Neutrophil (primary cell): ENCODE measurements at regions not wholly inside any gene's neighbourhood (a gene's known extent, or its start where the extent isn't known, plus 50 kb on each side); places are given as distances from the start of the nearest gene placed in this dataset.
"Not testable (repeated sequence)": the region's sequence is repeated elsewhere in the genome, so short reads cannot be mapped to it uniquely, and the experiment has no call there.

ENCODE experiments used
- H3K27ac ChIP-seq: fragments of 200-600 bp; sonication (generic); 2 replicates; pipeline ENCODE4 v1.5.1; 2016; ENCODE audit warnings: mild to moderate bottlenecking, moderate library complexity
- H3K27me3 ChIP-seq: fragments of 200-600 bp; sonication (generic); 2 replicates; pipeline ENCODE4 v1.6.0; 2016; ENCODE audit warnings: mild to moderate bottlenecking
- H3K36me3 ChIP-seq: fragments of 200-600 bp; sonication (generic); 2 replicates; pipeline ENCODE4 v1.5.1; 2017
- H3K4me1 ChIP-seq, 2 experiments: fragments of 200-600 bp in 1 of 2; sonication (generic) in 1 of 2; 1 replicate in 1 of 2; 2 replicates in 1 of 2; pipeline versions ENCODE4 v1.5.1 to v1.6.1; 2013 to 2016; ENCODE audit warnings: low read depth in 1 of 2, low read length in 1 of 2, mild to moderate bottlenecking in 1 of 2, moderate library complexity in 1 of 2; ENCODE audit not compliant: control insufficient read depth in 1 of 2, insufficient read depth in 1 of 2
- H3K4me3 ChIP-seq, 2 experiments: fragments of 200-600 bp in 1 of 2; sonication (generic) in 1 of 2; 1 replicate in 1 of 2; 2 replicates in 1 of 2; pipeline ENCODE4 v1.5.1; 2013 to 2016; ENCODE audit warnings: low read depth in 1 of 2, low read length in 1 of 2, mild to moderate bottlenecking in 1 of 2, moderate library complexity in 1 of 2
- H3K9me3 ChIP-seq: fragments of 200-600 bp; sonication (generic); 2 replicates; pipeline ENCODE4 v1.5.1; 2016

DNA sequence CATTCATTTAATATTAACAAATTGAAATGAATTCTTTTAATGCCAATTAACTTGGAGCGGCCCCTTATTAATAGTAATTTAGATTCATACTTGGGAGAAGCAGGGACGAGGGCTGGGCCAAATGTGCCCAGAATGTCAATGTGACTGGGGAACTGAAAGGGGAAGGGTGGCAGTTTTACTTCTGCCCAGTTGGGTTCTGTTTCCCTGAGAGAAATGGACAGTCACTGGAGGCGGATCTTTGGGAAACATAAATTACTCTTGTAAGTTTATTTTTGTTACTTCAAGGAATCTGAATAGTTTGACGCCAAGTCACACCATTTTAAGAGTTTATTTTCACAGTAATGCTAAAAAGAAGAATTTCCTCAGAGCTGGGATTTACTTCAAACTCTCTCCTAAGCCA is 432.1 kb downstream of the CNTNAP3B start:
- not testable (repeated sequence) for H3K36me3 ChIP-seq, H3K4me1 ChIP-seq, H3K27ac ChIP-seq, H3K27me3 ChIP-seq, H3K9me3 ChIP-seq, H3K4me3 ChIP-seq

DNA sequence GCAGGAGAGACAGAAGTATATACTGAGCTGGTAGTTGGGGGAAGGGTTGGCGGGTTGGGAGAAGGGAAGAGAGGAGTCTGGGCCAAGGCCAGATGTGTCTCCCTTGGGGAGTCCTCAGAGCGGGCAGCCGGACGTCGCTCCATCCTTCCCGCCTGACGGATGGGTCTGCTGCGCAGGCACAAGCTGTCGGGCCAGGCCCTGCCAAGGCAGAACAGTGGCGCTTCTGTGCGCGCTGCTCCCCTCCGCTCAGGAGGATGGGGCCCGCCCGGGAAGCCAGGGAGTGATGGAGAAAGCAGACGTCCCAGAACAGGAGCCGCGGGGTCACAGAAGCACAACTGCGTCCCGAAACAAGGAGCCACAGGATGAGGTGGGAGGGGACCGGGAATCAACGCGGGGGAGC is 449.9 kb downstream of the CNTNAP3B start:
- not testable (repeated sequence) for H3K27ac ChIP-seq, H3K4me1 ChIP-seq, H3K27me3 ChIP-seq, H3K9me3 ChIP-seq, H3K4me3 ChIP-seq, H3K36me3 ChIP-seq

DNA sequence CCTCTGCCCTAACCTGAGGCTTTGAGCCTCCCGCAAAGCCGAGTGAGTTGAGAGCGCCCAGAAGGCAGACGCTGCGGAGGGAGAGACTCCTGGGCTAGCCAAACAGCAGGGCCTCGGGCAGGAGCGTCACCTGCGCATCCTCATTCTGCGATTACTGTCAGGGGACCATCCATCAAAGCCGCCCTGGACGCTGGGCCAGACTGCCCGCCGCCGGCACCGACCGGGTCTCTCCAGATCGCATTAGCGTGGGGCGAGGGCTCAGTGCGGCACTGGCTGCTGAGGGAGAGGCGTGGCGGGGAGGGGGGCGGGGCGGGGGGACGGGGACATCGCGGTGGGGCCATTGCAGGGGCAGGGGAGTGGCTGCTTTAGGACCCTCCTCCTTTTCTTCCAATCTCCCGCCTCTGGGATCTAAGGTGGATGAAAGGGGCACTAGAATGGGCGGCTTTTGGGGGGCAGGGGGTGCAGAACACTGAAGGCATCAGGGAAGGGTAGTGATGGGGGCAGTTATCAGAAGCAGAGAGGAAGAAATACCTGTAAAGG is 465.7 kb downstream of the CNTNAP3B start:
- not testable (repeated sequence) for H3K27ac ChIP-seq, H3K4me3 ChIP-seq, H3K4me1 ChIP-seq, H3K9me3 ChIP-seq, H3K36me3 ChIP-seq
- H3K27me3 ChIP-seq: peaks cover 11% of the 10 kb centered on the region

DNA sequence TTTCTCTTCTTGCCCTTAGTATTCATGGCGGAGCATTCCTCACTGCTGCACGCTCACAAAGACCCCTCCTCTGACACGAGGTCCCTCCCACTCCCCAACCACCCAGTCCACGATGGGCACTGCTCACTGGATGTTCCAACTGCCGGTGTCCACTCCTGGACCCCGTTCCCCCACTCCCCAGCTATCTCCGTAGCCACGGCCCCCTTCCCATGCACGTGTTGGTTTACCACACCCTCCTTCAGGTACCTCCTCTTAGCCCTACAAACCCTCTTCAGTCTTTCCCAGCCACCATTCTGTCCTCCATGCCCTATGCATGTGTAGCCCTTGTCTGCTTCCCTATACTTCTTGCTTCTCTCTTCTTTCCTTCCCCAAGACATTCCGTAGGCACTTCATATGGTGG is 469.6 kb upstream of the ZNG1F start:
- H3K36me3 ChIP-seq, H3K4me1 ChIP-seq, H3K4me3 ChIP-seq, H3K9me3 ChIP-seq, H3K27ac ChIP-seq: not testable (repeated sequence)
- peaks cover 48% of the 10 kb centered on the region for H3K27me3 ChIP-seq

DNA sequence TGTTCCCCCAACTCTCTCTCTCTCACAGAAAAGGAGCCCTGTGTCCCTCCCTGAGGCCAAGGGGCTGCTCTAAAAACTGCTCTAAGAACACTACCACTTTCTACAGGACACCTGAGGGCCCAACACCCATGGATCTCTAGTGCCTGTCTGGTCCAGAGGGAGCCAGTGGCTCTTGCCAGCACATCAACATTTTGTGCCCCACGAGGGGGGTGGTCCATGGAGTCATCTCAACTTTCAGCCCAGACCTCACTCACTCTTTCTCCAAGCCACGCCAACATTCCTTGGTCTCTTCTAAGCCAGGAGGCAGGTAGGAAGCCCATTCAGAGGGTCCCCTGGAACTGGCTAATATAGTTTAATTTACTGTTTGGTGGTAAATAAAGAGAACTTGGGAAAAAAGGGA is 469.0 kb upstream of the ZNG1F start:
- not testable (repeated sequence) for H3K9me3 ChIP-seq, H3K27ac ChIP-seq, H3K4me3 ChIP-seq, H3K4me1 ChIP-seq, H3K36me3 ChIP-seq
- peaks cover 44% of the 10 kb centered on the region for H3K27me3 ChIP-seq

DNA sequence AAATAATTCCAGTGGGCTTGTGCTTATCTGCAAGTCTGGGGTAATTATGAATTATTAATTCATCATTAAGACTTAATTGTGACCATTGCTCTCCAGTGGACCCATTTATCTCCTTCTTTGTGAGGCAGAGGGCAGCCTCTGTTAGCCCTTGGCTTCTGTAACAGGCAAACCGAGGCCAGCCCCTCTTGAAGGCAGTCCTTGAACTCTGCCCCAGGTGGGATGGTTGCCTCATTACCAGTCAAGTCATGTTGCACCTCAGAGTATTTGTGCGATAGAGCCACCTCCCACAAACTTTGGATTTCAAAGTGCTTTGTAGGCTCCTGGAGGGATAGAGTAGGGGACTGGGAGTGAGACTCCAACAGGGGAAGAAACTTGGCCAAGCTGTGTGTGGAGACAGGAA is 468.0 kb upstream of the ZNG1F start:
- H3K36me3 ChIP-seq, H3K27ac ChIP-seq, H3K4me1 ChIP-seq, H3K4me3 ChIP-seq, H3K9me3 ChIP-seq: not testable (repeated sequence)
- peaks cover 39% of the 10 kb centered on the region for H3K27me3 ChIP-seq

DNA sequence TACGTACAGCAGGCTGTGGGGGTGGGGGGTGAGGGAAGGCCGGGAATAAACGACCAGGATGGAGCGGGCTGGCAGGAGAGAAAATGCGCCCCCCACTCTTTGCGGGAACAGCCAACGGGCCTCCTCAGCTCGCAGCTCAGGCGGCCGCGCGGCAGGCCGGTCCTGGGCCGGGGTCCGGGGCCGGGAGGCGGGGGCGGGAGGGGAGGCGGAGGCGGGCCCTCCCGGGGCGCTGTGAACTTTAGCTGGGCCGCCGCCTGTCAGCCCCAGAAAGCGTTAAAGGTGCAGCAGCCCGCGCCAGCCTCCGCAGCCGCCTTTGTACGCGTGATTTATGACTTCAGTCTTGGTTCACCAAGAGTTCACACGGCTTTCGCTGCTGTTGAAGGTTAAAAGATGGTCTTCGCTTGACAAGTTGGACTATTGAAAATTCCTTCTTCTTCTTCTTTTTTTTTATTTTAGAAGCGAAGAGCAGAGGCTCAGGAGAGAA is 466.0 kb upstream of the ZNG1F start:
- H3K4me1 ChIP-seq, H3K27ac ChIP-seq, H3K9me3 ChIP-seq, H3K36me3 ChIP-seq, H3K4me3 ChIP-seq: not testable (repeated sequence)
- peaks cover 39% of the 10 kb centered on the region for H3K27me3 ChIP-seq

DNA sequence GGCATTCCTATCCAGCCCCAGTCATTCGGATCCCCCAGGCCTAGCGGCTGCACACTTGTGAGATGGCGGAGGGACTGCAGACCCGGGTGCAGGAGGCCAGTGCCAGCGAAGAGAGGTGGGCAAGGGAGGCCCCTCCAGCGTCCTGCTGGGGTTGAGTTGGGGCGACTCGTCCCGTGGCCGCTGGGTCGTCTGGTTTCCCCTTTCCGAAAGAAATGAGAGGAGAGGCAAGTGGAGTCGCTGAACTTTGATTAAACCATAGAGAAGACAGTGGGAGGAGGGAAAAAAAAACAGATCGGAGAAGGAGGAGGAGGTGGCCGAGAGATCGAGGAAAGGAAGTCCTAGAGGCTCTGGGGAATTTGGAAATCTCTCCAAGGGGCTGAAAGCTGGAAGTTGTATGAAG is 465.2 kb upstream of the ZNG1F start:
- not testable (repeated sequence) for H3K27ac ChIP-seq, H3K4me3 ChIP-seq, H3K4me1 ChIP-seq, H3K9me3 ChIP-seq, H3K36me3 ChIP-seq
- peaks cover 39% of the 10 kb centered on the region for H3K27me3 ChIP-seq

DNA sequence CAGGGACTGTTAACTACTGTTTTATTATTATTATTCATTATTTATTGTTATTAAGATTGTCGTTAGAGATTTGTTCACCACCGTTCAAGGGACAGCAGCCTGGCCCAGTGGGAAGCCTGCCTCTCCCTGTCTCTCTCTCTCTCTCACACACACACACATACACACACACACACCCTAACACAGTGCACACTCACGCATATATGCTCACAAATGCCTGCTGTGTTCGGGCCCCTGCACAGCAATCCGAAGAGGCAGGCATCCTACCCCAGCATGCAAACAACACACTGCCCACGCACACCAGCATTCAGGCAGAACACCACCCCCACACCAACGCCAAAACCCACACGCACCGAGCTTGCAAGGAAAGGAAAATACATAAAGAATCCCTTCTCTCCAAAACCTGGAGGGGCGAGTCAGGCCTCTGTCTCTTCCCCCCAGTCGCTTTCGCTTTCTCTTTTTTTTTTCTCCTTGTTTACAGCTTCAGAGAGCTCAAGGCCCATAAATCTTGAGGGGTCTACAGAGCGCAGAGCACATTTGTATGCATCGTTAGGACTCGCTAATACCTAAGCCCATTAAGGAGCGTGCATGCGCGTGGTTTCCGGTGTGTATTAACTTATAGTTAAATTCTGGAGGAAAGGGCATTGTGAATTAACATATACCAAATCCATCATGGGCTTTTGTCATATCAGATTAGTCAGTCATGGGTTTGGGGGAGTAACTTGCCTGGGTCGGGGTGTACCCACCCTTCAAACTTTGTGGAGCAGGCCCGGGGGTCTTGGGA is 464.6 kb upstream of the ZNG1F start:
- H3K4me3 ChIP-seq: not testable (repeated sequence)

DNA sequence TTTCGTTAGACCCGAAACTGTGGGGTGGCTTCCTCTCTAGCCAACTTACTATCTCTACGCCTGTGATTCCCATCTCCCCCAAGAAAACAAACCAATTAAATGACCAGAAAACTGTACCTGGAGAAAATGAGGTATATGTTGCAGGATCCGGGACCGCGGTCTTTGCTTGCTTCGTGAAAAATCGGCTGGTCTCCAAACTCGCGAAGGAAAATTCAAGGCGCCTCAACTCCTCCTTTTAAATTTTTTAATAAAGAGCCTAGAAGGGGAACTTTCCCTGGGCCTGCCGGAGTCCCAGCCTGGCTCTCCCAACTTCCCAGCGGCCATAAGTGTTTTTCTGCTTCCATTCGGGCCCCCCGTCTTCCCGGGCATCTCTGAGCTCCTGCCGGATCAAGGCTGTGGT is 463.7 kb upstream of the ZNG1F start:
- H3K27me3 ChIP-seq: peaks cover 39% of the 10 kb centered on the region
- H3K27ac ChIP-seq, H3K9me3 ChIP-seq, H3K4me1 ChIP-seq, H3K4me3 ChIP-seq, H3K36me3 ChIP-seq: not testable (repeated sequence)

More for the DNA sequence above, 464.6 kb upstream of the ZNG1F start:
- H3K27me3 ChIP-seq: peaks cover 39% of the 10 kb centered on the region
- not testable (repeated sequence) for H3K36me3 ChIP-seq, H3K4me1 ChIP-seq, H3K27ac ChIP-seq, H3K9me3 ChIP-seq

DNA sequence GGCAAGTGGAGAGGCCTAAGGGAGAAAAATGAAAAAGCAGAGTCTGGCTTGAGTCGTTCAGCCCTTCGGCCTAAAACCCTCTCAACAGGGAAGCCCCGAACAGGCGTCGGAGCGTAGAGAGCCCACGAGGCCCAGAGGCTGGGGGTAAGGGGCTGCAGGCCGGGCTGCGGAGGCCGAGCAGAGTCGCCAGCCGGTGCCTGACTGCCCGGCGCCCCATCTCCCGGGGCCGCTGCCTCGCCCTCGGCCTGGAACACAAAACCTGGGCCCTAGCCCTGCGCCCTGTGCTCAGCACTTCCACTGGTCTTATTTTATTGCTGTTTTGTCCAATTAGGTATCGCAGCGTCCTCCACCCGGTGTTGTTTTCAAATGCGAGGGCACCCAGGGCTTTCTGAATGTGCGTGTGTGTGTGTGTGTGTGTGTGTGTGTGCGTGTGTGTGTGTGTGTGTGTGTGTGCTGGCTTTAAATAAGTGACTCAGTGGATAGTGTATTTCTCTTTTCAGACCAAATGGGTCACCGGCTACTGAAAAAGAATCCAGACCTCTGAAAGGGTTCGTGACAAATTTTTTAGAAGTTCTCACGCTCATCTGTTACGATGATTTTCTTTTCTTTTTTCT is 463.1 kb upstream of the ZNG1F start:
- not testable (repeated sequence) for H3K36me3 ChIP-seq, H3K4me1 ChIP-seq, H3K9me3 ChIP-seq, H3K27ac ChIP-seq, H3K4me3 ChIP-seq
- H3K27me3 ChIP-seq: peaks cover 34% of the 10 kb centered on the region

DNA sequence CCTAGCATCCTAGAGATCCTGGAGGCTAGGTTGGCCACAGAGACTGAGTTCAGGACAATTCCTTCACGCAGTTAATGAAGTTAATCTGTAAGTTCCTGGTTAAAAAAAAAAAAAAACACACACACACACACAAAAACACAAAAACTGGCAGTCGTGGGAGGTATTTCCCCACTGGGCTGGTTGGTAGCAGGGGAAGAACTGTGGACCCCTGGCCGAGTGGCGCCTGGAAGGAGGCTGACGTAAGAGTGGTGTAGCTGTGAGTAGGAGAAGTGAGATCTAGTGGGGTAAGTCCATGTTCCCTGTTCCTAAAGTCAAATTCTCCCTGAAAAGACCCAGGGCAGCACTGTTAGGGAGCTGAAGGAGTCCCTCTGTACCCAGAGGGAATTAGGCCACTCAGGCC is 461.0 kb upstream of the ZNG1F start:
- not testable (repeated sequence) for H3K4me1 ChIP-seq, H3K4me3 ChIP-seq, H3K36me3 ChIP-seq, H3K9me3 ChIP-seq, H3K27ac ChIP-seq
- H3K27me3 ChIP-seq: peaks cover 14% of the 10 kb centered on the region

DNA sequence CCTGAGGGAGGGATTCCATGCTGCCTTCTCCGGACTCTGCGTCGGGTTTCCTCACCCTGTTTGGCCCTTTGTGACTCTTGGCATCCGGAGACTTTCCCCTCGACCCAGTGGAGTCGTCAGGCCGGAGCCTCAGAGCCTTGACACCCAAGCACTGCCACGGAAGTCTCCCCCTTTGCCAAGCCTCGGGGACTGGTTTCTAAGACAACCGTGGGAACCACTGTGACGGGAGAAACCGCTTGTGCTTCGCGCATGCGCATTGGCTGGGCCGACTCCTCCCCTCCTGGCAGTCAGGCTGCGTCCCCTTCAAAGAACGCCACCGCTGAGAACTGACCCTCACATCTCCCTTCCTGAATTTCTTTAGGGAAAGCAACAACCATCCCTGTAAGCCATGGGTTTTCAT is 459.4 kb upstream of the ZNG1F start:
- H3K4me1 ChIP-seq, H3K36me3 ChIP-seq, H3K27ac ChIP-seq, H3K9me3 ChIP-seq, H3K4me3 ChIP-seq, H3K27me3 ChIP-seq: not testable (repeated sequence)

DNA sequence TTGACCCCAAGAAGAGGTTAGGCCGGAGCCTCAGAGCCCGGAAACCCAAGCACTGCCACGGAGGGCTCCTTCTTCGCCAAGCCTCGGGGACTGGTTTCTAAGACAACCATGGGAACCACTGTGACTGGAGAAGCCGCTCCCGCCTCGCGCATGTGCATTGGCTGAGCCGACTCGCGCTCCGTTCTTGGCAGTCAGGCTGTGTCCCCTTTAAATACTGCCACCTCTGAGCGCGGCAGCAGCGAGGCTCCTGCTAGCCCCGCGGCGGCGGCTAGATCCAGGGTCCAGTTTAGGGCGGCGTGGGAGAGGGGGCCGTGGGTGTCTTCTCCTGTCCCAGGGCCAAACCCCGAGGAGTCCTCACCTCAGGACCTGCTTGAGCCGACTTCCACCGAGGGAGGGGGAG is 457.1 kb upstream of the ZNG1F start:
- H3K4me3 ChIP-seq, H3K4me1 ChIP-seq, H3K36me3 ChIP-seq, H3K27ac ChIP-seq, H3K27me3 ChIP-seq, H3K9me3 ChIP-seq: not testable (repeated sequence)
